Superior temporal gyrus (tissue), 1 donor: ENCODE measurements at regions not wholly inside any gene's neighbourhood (a gene's known extent, or its start where the extent isn't known, plus 50 kb on each side); places are given as distances from the start of the nearest gene placed in this dataset.

Source experiments
- DNase-seq: peaks from one replicate; pipeline ENCODE4 v3.0.0-alpha.2; 2016; ENCODE audit errors: extremely low spot score

DNA sequence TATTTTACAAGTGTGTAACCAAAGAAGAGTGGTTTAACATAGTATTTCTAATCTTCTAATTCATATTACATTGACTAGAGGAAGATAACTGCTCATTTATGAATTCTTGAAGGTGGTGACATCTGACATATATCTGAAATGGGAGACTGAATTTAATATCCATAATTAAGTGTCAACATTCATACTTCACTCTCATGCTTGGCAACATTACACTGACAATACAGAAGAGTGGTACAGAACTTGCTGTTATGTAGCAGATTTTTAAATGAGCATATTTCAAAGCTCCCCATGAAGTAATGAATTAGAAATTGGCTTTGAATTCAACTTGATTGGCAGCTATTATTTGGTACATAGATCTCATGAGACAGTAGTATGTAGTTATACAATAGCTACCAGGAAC is 125.8 kb upstream of the POT1 start:
- no peak for DNase-seq

DNA sequence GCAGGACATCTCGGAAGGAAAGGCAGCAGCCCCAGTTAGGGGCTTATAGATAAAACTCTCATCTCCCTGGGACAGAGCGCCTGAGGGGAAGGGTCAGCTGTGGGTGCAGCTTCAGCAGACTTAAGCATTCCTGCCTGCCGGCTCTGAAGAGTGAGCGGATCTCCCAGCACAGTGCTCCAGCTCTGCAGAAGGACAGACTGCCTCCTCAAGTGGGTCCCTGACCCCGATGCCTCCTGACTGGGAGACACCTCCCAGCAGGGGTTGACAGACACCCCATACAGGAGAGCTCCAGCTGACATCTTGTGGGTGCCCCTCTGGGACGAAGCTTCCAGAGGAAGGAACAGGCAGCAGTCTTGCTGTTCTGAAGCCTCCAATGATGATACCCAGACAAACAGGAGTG is 117.1 kb upstream of the POT1 start:
- DNase-seq = no peak

DNA sequence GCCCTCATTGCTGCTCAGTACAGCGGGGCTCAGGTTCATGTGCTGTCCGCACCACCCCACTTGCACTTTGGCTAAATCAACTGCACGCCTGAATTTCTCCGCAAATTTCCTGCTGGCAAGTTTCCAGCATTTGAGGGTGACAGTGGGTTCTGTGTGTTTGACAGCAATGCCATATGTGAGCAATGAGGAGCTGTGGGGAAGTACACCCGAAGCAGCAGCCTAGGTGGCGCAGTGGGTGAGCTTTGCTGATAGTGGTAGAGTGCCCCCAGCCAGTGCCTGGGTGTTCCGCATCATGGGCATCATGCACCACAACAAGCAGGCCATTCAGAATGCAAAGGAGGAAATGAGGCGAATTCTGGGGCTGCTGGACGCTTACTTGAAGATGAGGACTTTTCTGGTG is 103.9 kb upstream of the POT1 start:
- DNase-seq = no peak

DNA sequence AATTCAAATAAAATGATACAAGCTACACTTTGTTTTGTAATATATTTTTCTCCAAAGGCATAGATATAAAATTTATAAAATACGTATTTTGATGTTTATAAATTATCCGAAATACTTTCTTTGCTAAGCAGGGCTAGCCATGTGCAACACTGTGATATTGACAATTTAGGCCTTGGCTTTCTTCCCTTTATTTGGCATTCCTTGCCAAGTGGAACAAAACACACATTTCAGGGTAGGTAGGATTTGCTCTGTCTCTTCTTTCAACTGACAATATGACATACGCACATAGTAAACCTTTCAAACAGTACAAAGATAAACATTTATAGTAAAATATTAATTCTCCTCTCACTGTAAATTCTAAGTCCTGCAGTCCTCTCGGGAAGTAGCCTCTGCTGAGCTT is 103.3 kb upstream of the POT1 start:
- DNase-seq = no peak

DNA sequence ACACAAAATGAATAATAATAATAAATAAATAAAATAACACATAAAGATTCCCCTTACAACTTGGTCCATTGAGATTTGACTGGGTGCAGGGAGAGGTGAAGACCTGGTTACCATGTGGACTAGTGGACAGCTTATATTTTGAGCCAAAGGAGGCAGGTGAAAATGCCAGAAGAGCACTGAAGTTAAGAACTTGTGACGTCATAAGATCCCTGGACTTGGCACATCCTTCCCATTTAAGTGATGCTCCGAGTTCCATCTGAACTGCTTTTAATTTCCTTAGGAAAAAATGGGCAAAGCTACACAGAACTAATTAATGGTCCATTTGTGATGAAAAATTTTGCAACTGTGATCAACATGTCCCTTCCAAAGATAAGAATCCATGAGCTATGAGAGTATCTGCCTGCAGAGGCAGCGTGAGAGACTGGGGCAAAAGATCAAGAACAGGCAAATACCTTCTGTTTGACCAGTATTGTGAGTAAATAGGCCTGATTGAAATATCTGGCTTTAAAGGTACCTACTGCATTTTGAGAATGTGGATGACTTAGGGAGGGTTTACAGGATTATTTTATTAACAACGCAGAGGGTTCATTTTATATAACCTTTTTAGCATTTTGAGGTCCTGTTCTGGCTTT is 101.2 kb upstream of the POT1 start:
- DNase-seq = no peak

DNA sequence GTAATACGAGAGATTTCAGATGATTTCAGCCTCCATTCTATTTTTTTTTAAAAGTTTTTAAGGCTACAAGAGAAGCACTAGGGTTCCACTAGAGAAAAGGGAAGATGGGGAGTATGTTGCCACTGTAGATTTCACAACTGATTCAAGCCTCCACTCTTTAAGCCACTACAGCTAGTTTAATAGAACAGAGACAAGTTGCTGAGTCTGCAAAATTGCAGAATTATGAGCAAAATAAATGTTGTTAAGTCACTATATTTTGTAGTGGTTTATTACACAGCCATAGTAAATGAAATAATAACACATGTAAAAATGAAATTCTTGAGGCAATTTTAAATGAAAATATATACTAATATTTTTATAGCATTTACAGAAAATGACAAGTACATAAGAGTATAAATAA is 96.0 kb upstream of the POT1 start:
- no peak for DNase-seq

DNA sequence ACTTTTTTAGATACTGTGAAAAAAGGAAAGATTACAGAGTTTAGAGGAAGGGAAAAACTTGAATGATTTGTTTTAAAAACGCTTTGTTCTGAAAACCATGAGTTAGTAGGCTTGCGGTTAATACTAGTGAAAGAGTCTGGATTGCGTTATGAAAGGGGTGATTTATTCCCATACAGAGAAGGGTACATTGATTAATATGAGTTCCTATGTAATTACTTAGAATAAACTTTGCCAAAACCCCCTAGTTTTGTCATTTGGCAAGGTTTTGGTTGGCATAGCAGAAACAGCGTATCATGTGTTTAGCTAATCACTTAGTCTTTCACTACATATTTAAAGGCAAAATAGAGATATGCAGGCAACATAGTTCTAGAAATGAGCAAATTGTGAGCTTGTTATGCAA is 91.2 kb upstream of the POT1 start:
- DNase-seq = no peak

DNA sequence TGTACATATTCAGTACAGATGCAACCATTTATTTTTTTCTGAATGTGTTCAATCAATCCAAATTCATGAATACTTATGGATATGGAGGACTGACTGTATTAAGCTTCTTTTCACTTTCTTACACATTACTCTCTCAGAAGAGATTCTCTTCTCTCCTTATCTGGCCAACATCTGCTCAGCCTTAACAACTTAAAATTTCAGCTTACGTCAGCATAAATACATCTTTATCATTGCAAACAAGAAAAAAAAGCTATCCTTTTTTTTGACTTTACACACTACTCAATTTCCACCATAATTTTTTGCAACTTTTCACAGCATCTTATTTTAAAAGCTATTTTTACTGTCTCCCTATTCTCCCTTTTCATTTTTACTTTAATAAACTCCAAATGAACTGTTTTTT is 80.9 kb upstream of the POT1 start:
- no peak for DNase-seq

DNA sequence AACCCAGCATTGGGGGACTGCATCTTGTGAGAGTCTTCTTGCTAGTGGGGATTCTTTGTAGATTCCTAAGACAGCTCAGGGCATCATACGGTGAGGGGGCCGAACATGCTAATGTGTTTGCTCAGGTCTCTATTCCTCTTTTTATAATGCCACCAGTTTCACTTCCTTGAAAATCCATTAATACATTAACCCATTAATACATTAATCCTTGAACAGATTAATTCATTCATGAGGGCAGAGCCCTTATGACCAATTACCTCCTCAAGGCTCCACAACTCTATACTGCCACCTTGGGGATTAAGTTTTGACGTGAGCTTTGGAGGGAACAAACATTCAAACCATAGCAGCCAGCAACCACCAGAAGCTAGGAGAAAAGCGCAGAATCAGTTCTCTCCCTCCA is 67.2 kb upstream of the POT1 start:
- no peak for DNase-seq

DNA sequence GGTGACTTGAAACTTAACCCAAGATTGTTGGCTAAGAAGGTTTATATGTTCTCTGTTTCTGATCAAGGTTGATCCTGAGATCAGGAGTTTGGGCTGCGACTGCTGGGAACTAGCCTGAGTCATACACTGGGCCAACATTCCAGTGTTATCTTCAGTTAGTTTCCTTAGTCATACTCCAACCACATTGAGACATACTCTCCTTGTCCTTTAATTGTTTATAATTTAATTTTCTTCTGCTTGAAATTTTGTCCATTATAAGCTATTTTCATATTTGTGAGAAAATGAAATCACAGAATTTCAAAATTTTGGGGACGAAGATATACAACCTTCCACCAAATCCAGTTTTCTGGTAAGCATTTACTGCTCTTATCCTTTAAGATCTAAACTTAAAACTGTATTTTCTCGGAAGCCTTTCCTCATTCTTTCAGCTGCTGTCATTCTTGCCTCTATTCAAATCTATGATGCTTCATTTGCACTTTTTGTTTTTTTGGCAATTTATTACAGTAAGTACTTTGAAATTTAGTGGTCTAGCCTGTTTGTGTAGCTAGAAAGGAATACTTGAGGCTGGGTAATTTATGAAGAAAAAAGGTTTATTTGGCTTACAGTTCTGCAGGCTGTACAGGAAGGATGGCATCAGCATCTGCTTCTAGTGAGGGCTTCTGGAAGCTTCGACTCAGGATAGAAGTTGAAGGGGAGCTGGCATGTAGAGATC is 63.4 kb upstream of the POT1 start:
- no peak for DNase-seq

DNA sequence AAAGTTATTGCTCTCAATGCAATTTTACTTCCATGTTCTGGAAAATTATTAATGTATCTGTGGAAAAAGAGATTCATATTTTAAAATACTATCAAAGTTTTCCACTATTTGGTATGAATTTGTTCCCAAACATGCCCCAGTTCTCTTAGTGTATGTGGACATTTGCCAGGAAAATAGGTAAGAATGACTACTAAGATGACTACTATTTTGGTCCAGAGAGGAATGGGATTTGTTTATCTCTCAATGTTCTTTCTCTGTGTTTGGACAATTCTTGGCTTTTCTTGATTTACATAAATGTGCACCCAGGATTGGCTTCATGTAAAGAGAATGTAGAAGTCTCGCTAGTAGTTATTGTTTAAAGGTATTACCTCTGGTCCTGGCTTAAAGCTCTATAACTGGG is 60.3 kb upstream of the POT1 start:
- DNase-seq = no peak
